IMR-90 (cell line): ENCODE measurements at regions not wholly inside any gene's neighbourhood (a gene's known extent, or its start where the extent isn't known, plus 50 kb on each side); places are given as distances from the start of the nearest gene placed in this dataset.

ENCODE experiments used
- ATAC-seq: fragments of 200-7000 bp; cut with Tn5 transposase; 2 replicates; pipeline ENCODE4 v1.9.1; 2020; ENCODE audit warnings: low read depth, mild to moderate bottlenecking, moderate library complexity
- BruUV-seq: library from RNA; stranded (reverse); fragments of 400-500 nt; replicated peaks from 2 replicates; lab custom pipeline; 2021; lab: Mats Ljungman, UMichigan
- CTCF ChIA-PET: fragments of 300-600 bp; formaldehyde crosslinking; extraction: SDS; loops from one replicate; lab custom pipeline; 2021; ENCODE audit warnings: antibody characterized with exemption; lab: Yijun Ruan, JAX
- POLR2A ChIA-PET: fragments of 300-600 bp; sonication (Branson Sonifier 250); formaldehyde crosslinking; loops from one replicate; lab custom pipeline; 2022; ENCODE audit warnings: antibody characterized with exemption; ENCODE audit not compliant: unreplicated experiment; lab: Charles Lee
- DNase-seq: peaks from one replicate; pipeline ENCODE4 v3.0.0; 2013
- H2AFZ ChIP-seq: replicated peaks from 2 replicates; pipeline ENCODE3; 2013; ENCODE audit warnings: low read length, mild to moderate bottlenecking; ENCODE audit not compliant: poor library complexity
- H2AK5ac ChIP-seq: 2 replicates; pipeline ENCODE4 v1.6.1; 2013; ENCODE audit warnings: low read depth, low read length, inconsistent platforms
- H2AK9ac ChIP-seq: replicated peaks from 2 replicates; pipeline ENCODE3; 2013; ENCODE audit warnings: mild to moderate bottlenecking, low read depth, low read length, moderate library complexity; ENCODE audit not compliant: poor library complexity
- H2BK120ac ChIP-seq: 2 replicates; pipeline ENCODE4 v1.6.1; 2013; ENCODE audit warnings: low read depth, low read length, inconsistent platforms
- H2BK15ac ChIP-seq: 3 replicates; pipeline ENCODE4 v1.6.1; 2013; ENCODE audit warnings: low read depth, low read length, inconsistent platforms
- H2BK20ac ChIP-seq: 2 replicates; pipeline ENCODE4 v1.6.1; 2013; ENCODE audit warnings: low read depth, mild to moderate bottlenecking, inconsistent platforms, low read length, moderate library complexity
- H2BK5ac ChIP-seq: 2 replicates; pipeline ENCODE4 v1.6.1; 2013; ENCODE audit warnings: mild to moderate bottlenecking, low read depth, low read length, inconsistent platforms; ENCODE audit not compliant: poor library complexity, severe bottlenecking
- H3K14ac ChIP-seq: replicated peaks from 2 replicates; pipeline ENCODE4 v1.6.1; 2013; ENCODE audit warnings: low read depth, low read length, inconsistent platforms
- H3K18ac ChIP-seq: 2 replicates; pipeline ENCODE4 v1.6.1; 2013; ENCODE audit warnings: low read depth, low read length, control low read depth
- H3K23ac ChIP-seq: 2 replicates; pipeline ENCODE4 v1.6.1; 2013; ENCODE audit warnings: low read depth, low read length, inconsistent platforms
- H3K27ac ChIP-seq: 2 replicates; pipeline ENCODE4 v1.5.1; 2013; ENCODE audit warnings: mild to moderate bottlenecking, control low read depth, low read length; ENCODE audit not compliant: insufficient read depth
- H3K27me3 ChIP-seq: 2 replicates; pipeline ENCODE4 v1.6.1; 2013; ENCODE audit warnings: low read length; ENCODE audit not compliant: control insufficient read depth, insufficient read depth
- H3K36me3 ChIP-seq: 2 replicates; pipeline ENCODE4 v1.6.1; 2013; ENCODE audit warnings: low read length, mixed read lengths; ENCODE audit not compliant: control insufficient read depth, insufficient read depth
- H3K4ac ChIP-seq: 2 replicates; pipeline ENCODE4 v1.6.1; 2013; ENCODE audit warnings: low read depth, low read length, inconsistent platforms
- H3K4me1 ChIP-seq: 2 replicates; pipeline ENCODE4 v1.6.1; 2013; ENCODE audit warnings: low read length, mixed read lengths; ENCODE audit not compliant: control insufficient read depth, insufficient read depth
- H3K4me2 ChIP-seq: 2 replicates; pipeline ENCODE4 v1.6.1; 2013; ENCODE audit warnings: low read depth, mild to moderate bottlenecking, control low read depth, low read length, moderate library complexity
- H3K4me3 ChIP-seq: 2 replicates; pipeline ENCODE4 v1.5.1; 2013; ENCODE audit warnings: low read depth, mild to moderate bottlenecking, control low read depth, low read length, moderate library complexity; ENCODE audit not compliant: insufficient read depth
- H3K56ac ChIP-seq: 2 replicates; pipeline ENCODE4 v1.6.1; 2013; ENCODE audit warnings: low read length, inconsistent platforms; ENCODE audit not compliant: insufficient read depth; ENCODE audit errors: extremely low read depth
- H3K79me1 ChIP-seq, 2 experiments: 2 replicates each; pipeline ENCODE4 v1.6.1; 2013; ENCODE audit warnings: low read length in 2 of 2, inconsistent platforms in 1 of 2, low read depth in 1 of 2
- H3K9ac ChIP-seq: 2 replicates; pipeline ENCODE4 v1.6.1; 2013; ENCODE audit warnings: low read depth, low read length, control low read depth
- H3K9me1 ChIP-seq: 2 replicates; pipeline ENCODE4 v1.6.1; 2013; ENCODE audit warnings: low read length, inconsistent platforms; ENCODE audit not compliant: insufficient read depth
- H3K9me3 ChIP-seq: 2 replicates; pipeline ENCODE4 v1.6.1; 2013; ENCODE audit warnings: low read length; ENCODE audit not compliant: control insufficient read depth, insufficient read depth
- H4K20me1 ChIP-seq: 2 replicates; pipeline ENCODE4 v1.6.1; 2013; ENCODE audit warnings: low read length, inconsistent platforms; ENCODE audit not compliant: insufficient read depth
- H4K5ac ChIP-seq: 2 replicates; pipeline ENCODE4 v1.6.1; 2013; ENCODE audit warnings: mild to moderate bottlenecking, low read depth, low read length, control low read depth
- H4K8ac ChIP-seq, 2 experiments: 2 replicates each; pipeline ENCODE4 v1.6.1; 2013; ENCODE audit warnings: low read depth in 2 of 2, low read length in 2 of 2, control low read depth in 1 of 2, inconsistent platforms in 1 of 2
- H4K91ac ChIP-seq: 2 replicates; pipeline ENCODE4 v1.6.1; 2013; ENCODE audit warnings: low read depth, low read length, inconsistent platforms; ENCODE audit not compliant: insufficient read depth
- CEBPB ChIP-seq: IDR thresholded peaks from 2 replicates; pipeline ENCODE4 v1.6.1; 2012; ENCODE audit warnings: low read depth, low read length, improper control_type of control experiment
- CHD1 ChIP-seq: IDR thresholded peaks from 2 replicates; pipeline ENCODE4 v1.6.1; 2012; ENCODE audit warnings: low read depth, low read length, improper control_type of control experiment
- FOS ChIP-seq: fragments of 150-350 bp; IDR thresholded peaks from 2 replicates; pipeline ENCODE4 v1.6.1; 2016; ENCODE audit warnings: low read depth, low read length
- MAZ ChIP-seq: IDR thresholded peaks from 2 replicates; pipeline ENCODE4 v1.6.1; 2012; ENCODE audit warnings: low read depth, mild to moderate bottlenecking, low read length, improper control_type of control experiment, moderate library complexity, borderline replicate concordance
- RCOR1 ChIP-seq: IDR thresholded peaks from 2 replicates; pipeline ENCODE4 v1.6.1; 2012; ENCODE audit warnings: mild to moderate bottlenecking, low read length, improper control_type of control experiment; ENCODE audit not compliant: insufficient replicate concordance
- SMC3 ChIP-seq: fragments of 150-350 bp; IDR thresholded peaks from 2 replicates; pipeline ENCODE4 v1.6.1; 2016; ENCODE audit warnings: low read depth, mild to moderate bottlenecking, antibody characterized with exemption, low read length, moderate library complexity
- WGBS, 2 experiments: methylation state at CpG; one replicate each; pipeline versions ENCODE4 v1.1.5 to v1.1.7; 2013; ENCODE audit warnings: missing lambda C conversion rate in 2 of 2; ENCODE audit not compliant: insufficient read length in 1 of 2; ENCODE audit errors: extremely low coverage in 2 of 2; 5-methylcytosine and 5-hydroxymethylcytosine counted together
- dilution Hi-C: fragments of 300-500 bp; cut with HindIII; formaldehyde crosslinking; loops from one replicate; pipeline ENCODE4 v1.14.3; 2018; ENCODE audit warnings: low sequenced_read_pairs; ENCODE audit not compliant: unreplicated experiment
- in situ Hi-C: fragments of 300-500 bp; cut with MboI; formaldehyde crosslinking; loops from 3 replicates; pipeline ENCODE4 v1.14.3; 2019; ENCODE audit warnings: low sequenced_read_pairs, inconsistent platforms, mixed read lengths
- intact Hi-C: fragments of 100-400 bp; cut with micrococcal nuclease; formaldehyde crosslinking; loops from 2 replicates; pipeline ENCODE4 v1.10.0; 2022
- TF ChIP-seq, protein P1 (sequence below): conservative IDR thresholded peaks from 2 replicates; pipeline ENCODE4 v1.5.1; 2012; ENCODE audit warnings: mild to moderate bottlenecking, low read depth, low read length, improper control_type of control experiment
- TF ChIP-seq, protein P2 (sequence below): fragments of 150-350 bp; IDR thresholded peaks from 2 replicates; pipeline ENCODE4 v1.6.1; 2017; ENCODE audit warnings: mild to moderate bottlenecking, antibody characterized with exemption, low read length, low read depth

DNA sequence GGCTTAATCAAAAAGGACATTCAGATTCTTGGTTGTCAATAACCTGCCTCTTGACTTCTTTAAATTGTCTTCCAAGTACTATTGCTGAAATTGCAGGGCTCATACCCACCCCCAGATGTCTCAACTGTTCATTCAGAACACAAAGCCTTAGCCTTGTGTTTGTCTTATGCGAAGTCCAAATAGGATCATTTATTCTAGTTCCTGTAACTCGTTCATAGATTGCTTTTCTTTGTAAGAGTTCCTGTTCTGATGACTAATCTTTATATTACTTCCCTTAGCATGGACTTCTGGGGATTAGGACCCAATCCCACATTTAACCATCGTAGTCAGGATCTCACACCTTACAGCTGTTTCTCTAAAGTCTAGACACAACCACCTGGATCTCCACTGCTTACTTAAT, 226.0 kb downstream of the VEGFC start:
- no CpG with 5 or more reads among the region's 3 CpGs for WGBS, 2 experiments

More for the DNA sequence above, 226.0 kb downstream of the VEGFC start:
- Histone ChIP-seq H3K56ac (no peak overlapping the region), H2AK5ac (no peak overlapping the region), H3K4me1 (no peaks in the 10 kb centered on the region), H3K36me3 (no peaks in the 10 kb centered on the region), H2BK15ac (no peak overlapping the region), H3K27me3 (no peaks in the 10 kb centered on the region), H3K4ac (no peak overlapping the region), H2AK9ac (no peak overlapping the region), H3K9me1 (no peaks in the 10 kb centered on the region), H3K14ac (no peak overlapping the region), H4K20me1 (no peaks in the 10 kb centered on the region), H4K91ac (no peak overlapping the region), H3K18ac (no peak overlapping the region), H4K8ac (no peak overlapping the region), H3K9ac (no peak overlapping the region), H3K4me3 (no peak overlapping the region), H3K79me1 (no peaks in the 10 kb centered on the region), H3K4me2 (no peak overlapping the region), H2BK20ac (no peak overlapping the region), H2BK120ac (no peak overlapping the region), H3K27ac (no peak overlapping the region), H2AFZ (no peak overlapping the region), H3K9me3 (no peaks in the 10 kb centered on the region), H2BK5ac (no peak overlapping the region), H3K23ac (no peak overlapping the region), H4K5ac (no peak overlapping the region)
- intact Hi-C loops (loop anchor here (5.0 kb wide), 1 partner anchor 481 kb away; no protein-coding TSS in a partner anchor), in situ Hi-C loops (no loop called here), dilution Hi-C loops (no loop called here)
- POLR2A ChIA-PET, result no interaction called here
- BruUV-seq, result no TSS peak
- ATAC-seq (no peak), DNase-seq (no peak)
- CTCF ChIA-PET, result no interaction called here
- TF ChIP-seq, protein P1, sequence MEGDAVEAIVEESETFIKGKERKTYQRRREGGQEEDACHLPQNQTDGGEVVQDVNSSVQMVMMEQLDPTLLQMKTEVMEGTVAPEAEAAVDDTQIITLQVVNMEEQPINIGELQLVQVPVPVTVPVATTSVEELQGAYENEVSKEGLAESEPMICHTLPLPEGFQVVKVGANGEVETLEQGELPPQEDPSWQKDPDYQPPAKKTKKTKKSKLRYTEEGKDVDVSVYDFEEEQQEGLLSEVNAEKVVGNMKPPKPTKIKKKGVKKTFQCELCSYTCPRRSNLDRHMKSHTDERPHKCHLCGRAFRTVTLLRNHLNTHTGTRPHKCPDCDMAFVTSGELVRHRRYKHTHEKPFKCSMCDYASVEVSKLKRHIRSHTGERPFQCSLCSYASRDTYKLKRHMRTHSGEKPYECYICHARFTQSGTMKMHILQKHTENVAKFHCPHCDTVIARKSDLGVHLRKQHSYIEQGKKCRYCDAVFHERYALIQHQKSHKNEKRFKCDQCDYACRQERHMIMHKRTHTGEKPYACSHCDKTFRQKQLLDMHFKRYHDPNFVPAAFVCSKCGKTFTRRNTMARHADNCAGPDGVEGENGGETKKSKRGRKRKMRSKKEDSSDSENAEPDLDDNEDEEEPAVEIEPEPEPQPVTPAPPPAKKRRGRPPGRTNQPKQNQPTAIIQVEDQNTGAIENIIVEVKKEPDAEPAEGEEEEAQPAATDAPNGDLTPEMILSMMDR, result no peak
- no peak for TF ChIP-seq RCOR1
- no peak for TF ChIP-seq SMC3
- TF ChIP-seq CEBPB, result no peak
- TF ChIP-seq, protein P2, sequence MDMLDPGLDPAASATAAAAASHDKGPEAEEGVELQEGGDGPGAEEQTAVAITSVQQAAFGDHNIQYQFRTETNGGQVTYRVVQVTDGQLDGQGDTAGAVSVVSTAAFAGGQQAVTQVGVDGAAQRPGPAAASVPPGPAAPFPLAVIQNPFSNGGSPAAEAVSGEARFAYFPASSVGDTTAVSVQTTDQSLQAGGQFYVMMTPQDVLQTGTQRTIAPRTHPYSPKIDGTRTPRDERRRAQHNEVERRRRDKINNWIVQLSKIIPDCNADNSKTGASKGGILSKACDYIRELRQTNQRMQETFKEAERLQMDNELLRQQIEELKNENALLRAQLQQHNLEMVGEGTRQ, result no peak
- TF ChIP-seq CHD1, result no peak
- no peak for TF ChIP-seq MAZ
- TF ChIP-seq FOS, result no peak
